ENCODE measurements at regions not wholly inside any gene's neighbourhood (a gene's known extent, or its start where the extent isn't known, plus 50 kb on each side); places are given as distances from the start of the nearest gene placed in this dataset.

DNA sequence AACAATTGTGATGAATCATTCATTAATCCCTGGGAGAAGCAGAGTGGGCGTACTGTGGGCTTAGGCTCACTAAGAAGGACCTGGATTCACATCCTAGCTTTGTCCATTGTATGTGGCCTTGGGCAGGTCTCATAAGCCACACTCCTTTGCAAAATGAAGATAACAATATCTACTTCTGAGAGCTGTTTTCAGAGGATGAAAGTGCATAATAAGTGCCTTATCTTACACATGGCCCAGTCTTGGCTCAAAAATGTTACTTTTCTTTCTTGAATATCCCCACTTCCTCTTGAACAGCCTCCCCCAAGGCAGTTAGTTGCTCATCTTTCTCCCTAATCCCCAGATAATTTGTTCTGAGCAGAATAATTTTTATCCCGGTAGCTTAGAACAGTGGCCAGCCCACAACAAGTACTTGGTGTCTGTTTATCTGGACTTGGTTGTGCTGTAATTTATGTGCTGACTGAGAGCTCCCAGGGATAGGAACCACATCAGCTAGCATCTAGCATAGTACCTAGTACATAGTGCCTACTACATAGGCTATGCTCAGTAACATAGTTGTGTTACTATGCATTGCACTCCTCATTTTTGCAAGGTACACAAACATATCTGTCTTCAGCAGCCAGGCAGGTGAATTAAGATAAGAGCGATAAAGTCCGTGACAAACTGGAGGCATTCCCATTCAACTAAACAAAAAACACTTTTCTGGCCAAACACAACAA is 61.7 kb upstream of the NUDT4 start:
- Histone ChIP-seq H3K23ac (ENCODE audit: low read depth, low read length) (peak overlapping the region; percentile 45; the same call in 1 of the 2 replicates), H3K4ac (ENCODE audit: low read depth, low read length) (no peak overlapping the region), H4K5ac (ENCODE audit: low read depth, low read length) (no peak overlapping the region), H3K18ac (ENCODE audit: low read depth, low read length) (peak overlapping the region; percentile 29; the same call in 1 of the 2 replicates), H3K4me1 (ENCODE audit: control insufficient read depth, insufficient read depth, low read length) (peaks cover 2% of the 10 kb centered on the region; the same call in 1 of the 2 replicates), H3K56ac (ENCODE audit: extremely low read depth, insufficient read depth, low read length) (no peak overlapping the region), H2AK5ac (ENCODE audit: low read depth, low read length) (no peak overlapping the region), H3K4me2 (ENCODE audit: low read depth, low read length) (peak overlapping the region; percentile 24; the same call in 1 of the 2 replicates), H4K8ac (ENCODE audit: low read depth in 2 of 2, low read length in 2 of 2) (peak overlapping the region in 1 of 2 experiments; percentile 48; a peak in 1 of 4 replicates), H2BK120ac (ENCODE audit: low read depth, low read length) (no peak overlapping the region), H3K9me3 (ENCODE audit: control insufficient read depth, insufficient read depth, low read length) (no peaks in the 10 kb centered on the region), H3K9me1 (ENCODE audit: insufficient read depth, low read length) (no peaks in the 10 kb centered on the region), H3K27ac (ENCODE audit: insufficient read depth, low read length) (no peak overlapping the region), H3K27me3 (ENCODE audit: control insufficient read depth, insufficient read depth, low read length) (no peaks in the 10 kb centered on the region), H2BK20ac (ENCODE audit: low read depth, low read length) (no peak overlapping the region), H3K9ac (ENCODE audit: low read depth, low read length) (no peak overlapping the region), H2AFZ (replicated peaks; ENCODE audit: low read length, poor library complexity) (no peak overlapping the region), H3K4me3 (ENCODE audit: insufficient read depth, low read depth, low read length) (no peak overlapping the region), H4K91ac (ENCODE audit: insufficient read depth, low read depth, low read length) (no peak overlapping the region), H2BK5ac (ENCODE audit: low read depth, low read length, poor library complexity, severe bottlenecking) (no peak overlapping the region), H3K14ac (replicated peaks; ENCODE audit: low read depth, low read length) (0 out of 2 replicates have a peak overlapping the region, but pooled peaks have one; percentile 4), H3K79me1 (ENCODE audit: low read depth in 1 of 2, low read length in 2 of 2) (no peaks in the 10 kb centered on the region), H4K20me1 (ENCODE audit: insufficient read depth, low read length) (no peaks in the 10 kb centered on the region), H3K36me3 (ENCODE audit: control insufficient read depth, insufficient read depth, low read length) (no peaks in the 10 kb centered on the region), H2BK15ac (ENCODE audit: low read depth, low read length) (no peak overlapping the region; the same call in 2 of the 3 replicates), H2AK9ac (replicated peaks; ENCODE audit: low read depth, low read length, poor library complexity) (no peak overlapping the region)
- BruUV-seq (replicated peaks): no TSS peak
- ATAC-seq (ENCODE audit: low read depth): no peak
- no CpG with 5 or more reads among the region's 4 CpGs for WGBS, 2 experiments (ENCODE audit: extremely low coverage in 2 of 2, insufficient read length in 1 of 2)
- dilution Hi-C loops (cut with HindIII; ENCODE audit: low sequenced_read_pairs, unreplicated experiment): no loop called here
- TF ChIP-seq, protein P1, sequence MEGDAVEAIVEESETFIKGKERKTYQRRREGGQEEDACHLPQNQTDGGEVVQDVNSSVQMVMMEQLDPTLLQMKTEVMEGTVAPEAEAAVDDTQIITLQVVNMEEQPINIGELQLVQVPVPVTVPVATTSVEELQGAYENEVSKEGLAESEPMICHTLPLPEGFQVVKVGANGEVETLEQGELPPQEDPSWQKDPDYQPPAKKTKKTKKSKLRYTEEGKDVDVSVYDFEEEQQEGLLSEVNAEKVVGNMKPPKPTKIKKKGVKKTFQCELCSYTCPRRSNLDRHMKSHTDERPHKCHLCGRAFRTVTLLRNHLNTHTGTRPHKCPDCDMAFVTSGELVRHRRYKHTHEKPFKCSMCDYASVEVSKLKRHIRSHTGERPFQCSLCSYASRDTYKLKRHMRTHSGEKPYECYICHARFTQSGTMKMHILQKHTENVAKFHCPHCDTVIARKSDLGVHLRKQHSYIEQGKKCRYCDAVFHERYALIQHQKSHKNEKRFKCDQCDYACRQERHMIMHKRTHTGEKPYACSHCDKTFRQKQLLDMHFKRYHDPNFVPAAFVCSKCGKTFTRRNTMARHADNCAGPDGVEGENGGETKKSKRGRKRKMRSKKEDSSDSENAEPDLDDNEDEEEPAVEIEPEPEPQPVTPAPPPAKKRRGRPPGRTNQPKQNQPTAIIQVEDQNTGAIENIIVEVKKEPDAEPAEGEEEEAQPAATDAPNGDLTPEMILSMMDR (conservative IDR thresholded peaks at IDR 0.05; ENCODE audit: low read depth, low read length): no peak
- TF ChIP-seq MAZ (IDR thresholded peaks at IDR 0.05; ENCODE audit: borderline replicate concordance, low read depth, low read length) (no peak), BHLHE40 (IDR thresholded peaks at IDR 0.05; ENCODE audit: low read depth, low read length) (no peak), RFX5 (IDR thresholded peaks at IDR 0.05; ENCODE audit: low read depth, low read length) (no peak), RAD21 (IDR thresholded peaks at IDR 0.05; ENCODE audit: low read length) (no peak), RCOR1 (IDR thresholded peaks at IDR 0.05; ENCODE audit: insufficient replicate concordance, low read length) (no peak), CHD1 (IDR thresholded peaks at IDR 0.05; ENCODE audit: low read depth, low read length) (no peak), MAFK (IDR thresholded peaks at IDR 0.05; ENCODE audit: low read depth, low read length) (no peak), CEBPB (IDR thresholded peaks at IDR 0.05; ENCODE audit: low read depth, low read length) (no peak), POLR2A (IDR thresholded peaks at IDR 0.05; ENCODE audit: low read depth, low read length) (no peak)
- TF ChIP-seq, protein P2, sequence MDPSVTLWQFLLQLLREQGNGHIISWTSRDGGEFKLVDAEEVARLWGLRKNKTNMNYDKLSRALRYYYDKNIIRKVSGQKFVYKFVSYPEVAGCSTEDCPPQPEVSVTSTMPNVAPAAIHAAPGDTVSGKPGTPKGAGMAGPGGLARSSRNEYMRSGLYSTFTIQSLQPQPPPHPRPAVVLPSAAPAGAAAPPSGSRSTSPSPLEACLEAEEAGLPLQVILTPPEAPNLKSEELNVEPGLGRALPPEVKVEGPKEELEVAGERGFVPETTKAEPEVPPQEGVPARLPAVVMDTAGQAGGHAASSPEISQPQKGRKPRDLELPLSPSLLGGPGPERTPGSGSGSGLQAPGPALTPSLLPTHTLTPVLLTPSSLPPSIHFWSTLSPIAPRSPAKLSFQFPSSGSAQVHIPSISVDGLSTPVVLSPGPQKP (IDR thresholded peaks at IDR 0.05; ENCODE audit: borderline replicate concordance, low read depth, low read length): no peak
- TF ChIP-seq, protein P3, sequence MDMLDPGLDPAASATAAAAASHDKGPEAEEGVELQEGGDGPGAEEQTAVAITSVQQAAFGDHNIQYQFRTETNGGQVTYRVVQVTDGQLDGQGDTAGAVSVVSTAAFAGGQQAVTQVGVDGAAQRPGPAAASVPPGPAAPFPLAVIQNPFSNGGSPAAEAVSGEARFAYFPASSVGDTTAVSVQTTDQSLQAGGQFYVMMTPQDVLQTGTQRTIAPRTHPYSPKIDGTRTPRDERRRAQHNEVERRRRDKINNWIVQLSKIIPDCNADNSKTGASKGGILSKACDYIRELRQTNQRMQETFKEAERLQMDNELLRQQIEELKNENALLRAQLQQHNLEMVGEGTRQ (IDR thresholded peaks at IDR 0.05; ENCODE audit: low read depth, low read length): no peak
- CTCF ChIA-PET: no interaction called here
- peak; percentile 31 for DNase-seq
- in situ Hi-C loops (cut with MboI; ENCODE audit: low sequenced_read_pairs): no loop called here
- POLR2A ChIA-PET (ENCODE audit: unreplicated experiment): no interaction called here
- intact Hi-C loops (cut with micrococcal nuclease): no loop called here

All from IMR-90 (cell line).